H1 (cell line): ENCODE measurements at regions not wholly inside any gene's neighbourhood (a gene's known extent, or its start where the extent isn't known, plus 50 kb on each side); places are given as distances from the start of the nearest gene placed in this dataset.

Source experiments
- CTCF ChIA-PET: fragments of 300-600 bp; sonication (Branson Sonifier 250); formaldehyde crosslinking; loops from one replicate; lab custom pipeline; 2021; ENCODE audit not compliant: partially characterized antibody; lab: Charles Lee
- POLR2A ChIA-PET: fragments of 300-600 bp; sonication (Branson Sonifier 250); formaldehyde crosslinking; loops from one replicate; lab custom pipeline; 2021; ENCODE audit warnings: inconsistent platforms; ENCODE audit not compliant: partially characterized antibody; lab: Charles Lee
- DNase-seq, 2 experiments: peaks; one replicate each; pipeline versions ENCODE4 v3.0.0 to v3.0.0-alpha.2; 2010 to 2022; ENCODE audit warnings: low spot score in 2 of 2, low read depth in 1 of 2, mixed read lengths in 1 of 2
- FAIRE-seq: peaks from 2 replicates; lab custom pipeline; 2011; peaks lifted over from hg19 to GRCh38; lab: Jason Lieb, UNC
- H2AFZ ChIP-seq: 2 replicates; pipeline ENCODE4 v1.8.1; 2012; ENCODE audit warnings: low read length, inconsistent platforms
- H2AK5ac ChIP-seq: 2 replicates; pipeline ENCODE4 v1.6.1; 2013; ENCODE audit warnings: low read depth, low read length
- H2BK120ac ChIP-seq: replicated peaks from 2 replicates; pipeline ENCODE3; 2013; ENCODE audit warnings: low read depth, low read length, inconsistent platforms
- H2BK12ac ChIP-seq: 2 replicates; pipeline ENCODE4 v1.6.1; 2013; ENCODE audit warnings: low read depth, low read length
- H2BK15ac ChIP-seq: 2 replicates; pipeline ENCODE4 v1.6.1; 2013; ENCODE audit warnings: low read length
- H2BK20ac ChIP-seq: 2 replicates; pipeline ENCODE4 v1.6.1; 2013; ENCODE audit warnings: low read length
- H2BK5ac ChIP-seq: 2 replicates; pipeline ENCODE4 v1.6.1; 2013; ENCODE audit warnings: low read depth, low read length
- H3K14ac ChIP-seq: 2 replicates; pipeline ENCODE4 v1.6.1; 2013; ENCODE audit warnings: inconsistent platforms; ENCODE audit not compliant: insufficient read length
- H3K18ac ChIP-seq: 2 replicates; pipeline ENCODE4 v1.6.1; 2013; ENCODE audit warnings: low read length; ENCODE audit errors: extremely low read depth
- H3K23ac ChIP-seq: 2 replicates; pipeline ENCODE4 v1.6.1; 2013; ENCODE audit warnings: inconsistent platforms; ENCODE audit not compliant: insufficient read length
- H3K23me2 ChIP-seq: 2 replicates; pipeline ENCODE4 v1.6.1; 2013; ENCODE audit warnings: low read depth, low read length
- H3K27ac ChIP-seq: 2 replicates; pipeline ENCODE4 v1.6.1; 2011; ENCODE audit warnings: low read depth, low read length, inconsistent platforms
- H3K27me3 ChIP-seq, 4 experiments: replicated peaks in 1 of 4; 1 replicate in 1 of 4; 2 replicates in 3 of 4; pipeline versions ENCODE4 v1.6.1 to v1.8.1; 2011 to 2013; ENCODE audit warnings: low read length in 3 of 4, mild to moderate bottlenecking in 3 of 4, inconsistent platforms in 2 of 4, mixed read lengths in 2 of 4, moderate library complexity in 1 of 4; ENCODE audit not compliant: control insufficient read depth in 3 of 4, insufficient read depth in 3 of 4; ENCODE audit errors: extremely low read depth in 1 of 4
- H3K36me3 ChIP-seq, 4 experiments: 2 replicates each; pipeline versions ENCODE4 v1.6.1 to v1.8.1; 2011 to 2013; ENCODE audit warnings: mild to moderate bottlenecking in 4 of 4, low read length in 3 of 4, moderate library complexity in 2 of 4, control low read depth in 1 of 4, inconsistent platforms in 1 of 4; ENCODE audit not compliant: insufficient read depth in 4 of 4, control insufficient read depth in 2 of 4
- H3K4ac ChIP-seq: replicated peaks from 2 replicates; pipeline ENCODE3; 2013; ENCODE audit warnings: low read length, low read depth, mixed read lengths, inconsistent platforms; ENCODE audit not compliant: insufficient read length
- H3K4me1 ChIP-seq, 4 experiments: replicated peaks in 1 of 4; 1 replicate in 1 of 4; 2 replicates in 3 of 4; pipeline versions ENCODE4 v1.6.1 to v1.8.1; 2011 to 2013; ENCODE audit warnings: low read length in 3 of 4, inconsistent platforms in 2 of 4, mixed read lengths in 1 of 4; ENCODE audit not compliant: insufficient read depth in 4 of 4, control insufficient read depth in 3 of 4
- H3K4me2 ChIP-seq, 2 experiments: 2 replicates each; pipeline versions ENCODE4 v1.6.1 to v1.8.1; 2011 to 2013; ENCODE audit warnings: low read depth in 2 of 2, low read length in 2 of 2, control low read depth in 1 of 2, inconsistent platforms in 1 of 2, mild to moderate bottlenecking in 1 of 2; ENCODE audit not compliant: insufficient read depth in 1 of 2
- H3K4me3 ChIP-seq, 4 experiments: fragments of 200-600, 300-600 bp in 1 of 4; sonication (generic), shearing (Covaris generic), sonication (Bioruptor Twin) in 1 of 4; 2 replicates each; pipeline versions ENCODE4 v1.5.1 to v1.8.1; 2011 to 2016; ENCODE audit warnings: low read length in 4 of 4, low read depth in 3 of 4, control low read depth in 2 of 4, inconsistent platforms in 2 of 4, mild to moderate bottlenecking in 2 of 4, mixed read lengths in 1 of 4, moderate library complexity in 1 of 4; ENCODE audit not compliant: insufficient read depth in 2 of 4; ENCODE audit errors: extremely low read depth in 1 of 4
- H3K56ac ChIP-seq: replicated peaks from 2 replicates; pipeline ENCODE3; 2013; ENCODE audit warnings: low read depth, mild to moderate bottlenecking, mixed read lengths, low read length, inconsistent platforms; ENCODE audit not compliant: insufficient read length
- H3K79me1 ChIP-seq: 2 replicates; pipeline ENCODE4 v1.6.1; 2013; ENCODE audit warnings: low read depth, low read length, control low read depth
- H3K79me2 ChIP-seq, 2 experiments: 2 replicates each; pipeline versions ENCODE4 v1.6.1 to v1.8.1; 2012 to 2013; ENCODE audit warnings: low read length in 2 of 2, mild to moderate bottlenecking in 2 of 2, inconsistent platforms in 1 of 2; ENCODE audit not compliant: insufficient read depth in 2 of 2, control insufficient read depth in 1 of 2
- H3K9ac ChIP-seq, 4 experiments: replicated peaks in 1 of 4; 1 replicate in 1 of 4; 2 replicates in 3 of 4; pipeline versions ENCODE4 v1.6.1 to v1.8.1; 2011 to 2013; ENCODE audit warnings: low read depth in 3 of 4, low read length in 3 of 4, control low read depth in 2 of 4, mild to moderate bottlenecking in 2 of 4, moderate library complexity in 2 of 4, inconsistent platforms in 1 of 4; ENCODE audit errors: extremely low read depth in 1 of 4
- H3K9me3 ChIP-seq, 2 experiments: 2 replicates each; pipeline versions ENCODE4 v1.6.1 to v1.8.1; 2012 to 2013; ENCODE audit warnings: mild to moderate bottlenecking in 2 of 2, moderate library complexity in 2 of 2, control low read depth in 1 of 2, inconsistent platforms in 1 of 2, low read depth in 1 of 2, low read length in 1 of 2, mixed read lengths in 1 of 2; ENCODE audit not compliant: insufficient read depth in 2 of 2
- H4K20me1 ChIP-seq, 2 experiments: replicated peaks in 1 of 2; 2 replicates each; pipeline versions ENCODE3 to v1.8.1; 2011 to 2013; ENCODE audit warnings: inconsistent platforms in 2 of 2, low read length in 2 of 2, mild to moderate bottlenecking in 1 of 2; ENCODE audit not compliant: insufficient read depth in 2 of 2, control insufficient read depth in 1 of 2
- H4K5ac ChIP-seq: 2 replicates; pipeline ENCODE4 v1.6.1; 2013; ENCODE audit warnings: low read length, low read depth, mixed read lengths, inconsistent platforms; ENCODE audit not compliant: insufficient read length
- H4K8ac ChIP-seq: 2 replicates; pipeline ENCODE4 v1.8.0; 2013; ENCODE audit warnings: mild to moderate bottlenecking, moderate library complexity, low read length, inconsistent platforms; ENCODE audit not compliant: insufficient read depth; ENCODE audit errors: extremely low read depth
- H4K91ac ChIP-seq: replicated peaks from 2 replicates; pipeline ENCODE3; 2013; ENCODE audit warnings: low read length, mixed read lengths, inconsistent platforms; ENCODE audit not compliant: insufficient read length
- BACH1 ChIP-seq: IDR thresholded peaks from 2 replicates; pipeline ENCODE4 v1.6.1; 2012; ENCODE audit warnings: low read length, improper control_type of control experiment
- BCL11A ChIP-seq, 2 experiments: IDR thresholded peaks; one replicate each; pipeline ENCODE4 v1.6.1; 2011; ENCODE audit warnings: low read depth in 2 of 2, low read length in 2 of 2, mild to moderate bottlenecking in 2 of 2
- CBX8 ChIP-seq: fragments of 300-800, 300-1000 bp; sonication (generic); IDR thresholded peaks from 2 replicates; pipeline ENCODE4 v1.7.1; 2016; ENCODE audit warnings: low read depth, low read length, borderline replicate concordance
- EZH2 ChIP-seq: fragments of 200-600 bp; sonication (generic); IDR thresholded peaks from 2 replicates; pipeline ENCODE4 v1.7.1; 2012; ENCODE audit warnings: low read depth, mild to moderate bottlenecking, moderate library complexity, low read length, inconsistent platforms; ENCODE audit not compliant: severe bottlenecking
- GABPA ChIP-seq: IDR thresholded peaks from 2 replicates; pipeline ENCODE4 v1.6.1; 2011; ENCODE audit warnings: mild to moderate bottlenecking, low read length, moderate library complexity, borderline replicate concordance; ENCODE audit not compliant: insufficient read depth
- GTF2F1 ChIP-seq: IDR thresholded peaks from 2 replicates; pipeline ENCODE4 v1.6.1; 2012; ENCODE audit warnings: low read depth, low read length, improper control_type of control experiment, borderline replicate concordance
- HDAC6 ChIP-seq: IDR thresholded peaks from one replicate; pipeline ENCODE4 v1.7.1; 2012; ENCODE audit warnings: low read depth, mild to moderate bottlenecking, inconsistent platforms, low read length, moderate library complexity
- KDM1A ChIP-seq: fragments of 200-600, 300-600 bp; sonication (generic); IDR thresholded peaks from 2 replicates; pipeline ENCODE4 v1.7.1; 2016; ENCODE audit warnings: mild to moderate bottlenecking, low read length, borderline replicate concordance
- KDM5A ChIP-seq: fragments of 200-600 bp; IDR thresholded peaks from 2 replicates; pipeline ENCODE4 v1.7.1; 2012; ENCODE audit warnings: mild to moderate bottlenecking, low read length, inconsistent platforms, mixed read lengths
- RFX5 ChIP-seq: IDR thresholded peaks from 2 replicates; pipeline ENCODE4 v1.6.1; 2011; ENCODE audit warnings: low read depth, low read length, improper control_type of control experiment, borderline replicate concordance
- RNF2 ChIP-seq: fragments of 200-900, 300-1000 bp; sonication (generic); IDR thresholded peaks from 2 replicates; pipeline ENCODE4 v1.7.1; 2016; ENCODE audit warnings: borderline replicate concordance, low read depth, mild to moderate bottlenecking, antibody characterized with exemption, low read length; ENCODE audit not compliant: poor library complexity, severe bottlenecking; ENCODE audit errors: missing control alignments
- ZNF274 ChIP-seq: IDR thresholded peaks from 2 replicates; pipeline ENCODE4 v1.7.0; 2012; ENCODE audit warnings: low read length, borderline replicate concordance; ENCODE audit errors: extremely low read depth
- WGBS, 2 experiments: shearing (Covaris generic) in 1 of 2; methylation state at CpG; one replicate each; pipeline versions ENCODE4 v1.1.6 to v1.1.7; 2013 to 2015; ENCODE audit warnings: low lambda C conversion rate in 2 of 2, mixed read lengths in 2 of 2, inconsistent platforms in 1 of 2, low coverage in 1 of 2, missing lambda C conversion rate in 1 of 2; ENCODE audit not compliant: insufficient replicate concordance in 2 of 2, insufficient coverage in 1 of 2, insufficient read length in 1 of 2; ENCODE audit errors: extremely low coverage in 1 of 2, missing lambda C conversion rate in 1 of 2; 5-methylcytosine and 5-hydroxymethylcytosine counted together

DNA sequence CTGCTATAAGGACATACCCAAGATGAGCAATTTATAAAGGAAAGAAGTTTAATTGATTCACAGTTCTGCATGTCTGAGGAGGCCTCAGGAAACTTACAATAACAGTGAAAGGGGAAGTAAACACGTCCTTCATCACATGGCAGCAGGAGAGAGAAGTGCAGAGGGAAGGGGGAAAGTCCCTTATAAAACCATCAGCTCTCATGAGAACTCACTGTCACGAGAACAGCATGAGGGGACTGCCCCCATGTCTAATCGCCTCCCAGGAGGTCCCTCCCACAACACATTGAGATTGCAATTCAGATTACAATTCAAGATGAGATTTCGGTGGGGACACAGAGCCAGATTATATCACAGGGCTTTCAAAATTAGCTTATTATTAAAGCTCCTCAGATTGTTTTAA is 209.5 kb upstream of the PPP3CA start:
- no peak overlapping the region for H2AK5ac ChIP-seq
- CTCF ChIA-PET: interaction anchor here (1.1 kb wide), 1 partner anchor 621 kb away, joined by 3 read pairs; no protein-coding TSS in a partner anchor
- H4K5ac ChIP-seq: no peak overlapping the region
- no peak overlapping the region for H4K91ac ChIP-seq
- no peak overlapping the region for H2BK5ac ChIP-seq
- H3K79me2 ChIP-seq: no peaks in the 10 kb centered on the region
- no peak overlapping the region for H2BK120ac ChIP-seq
- H3K4me3 ChIP-seq: no peak overlapping the region
- H3K9ac ChIP-seq: no peak overlapping the region
- H4K20me1 ChIP-seq: no peaks in the 10 kb centered on the region
- TF ChIP-seq KDM5A: no peak
- no peak for TF ChIP-seq RNF2
- TF ChIP-seq BACH1: no peak
- no peak for TF ChIP-seq KDM1A
- no peak for TF ChIP-seq HDAC6
- no peak for TF ChIP-seq ZNF274
- TF ChIP-seq CBX8: no peak
- no peak for TF ChIP-seq BCL11A (IDR thresholded peaks at IDR 0.05; ENCODE audit: low read depth in 2 of 2, low read length in 2 of 2)
- TF ChIP-seq GTF2F1: no peak
- no peak for TF ChIP-seq GABPA
- TF ChIP-seq EZH2: no peak
- TF ChIP-seq RFX5: no peak
- TF ChIP-seq, all 59 proteins: peak for 0
- Histone ChIP-seq H2BK20ac (no peak overlapping the region), H3K4ac (no peak overlapping the region), H3K36me3 (no peaks in the 10 kb centered on the region), H2BK12ac (no peak overlapping the region), H2BK15ac (no peak overlapping the region), H3K27ac (no peak overlapping the region), H3K56ac (no peak overlapping the region), H3K9me3 (no peaks in the 10 kb centered on the region), H3K14ac (no peak overlapping the region), H3K4me2 (no peak overlapping the region), H2AFZ (no peak overlapping the region), H3K27me3 (no peaks in the 10 kb centered on the region), H3K4me1 (no peaks in the 10 kb centered on the region), H3K79me1 (no peaks in the 10 kb centered on the region), H3K23me2 (no peaks in the 10 kb centered on the region), H3K23ac (no peak overlapping the region), H3K18ac (no peak overlapping the region), H4K8ac (no peak overlapping the region)
- WGBS, 2 experiments: 89% methylated on average over 4 of the region's 4 CpGs; no CpG with 5 or more reads in 1 of the 2 experiments
- POLR2A ChIA-PET: no interaction called here
- DNase-seq: no peak
- no peak for FAIRE-seq
